SK-N-SH (cell line): ENCODE measurements at regions not wholly inside any gene's neighbourhood (a gene's known extent, or its start where the extent isn't known, plus 50 kb on each side); places are given as distances from the start of the nearest gene placed in this dataset.

Experiments used
- CTCF ChIA-PET: fragments of 300-600, 350-600 bp; formaldehyde crosslinking; extraction: SDS; loops from one replicate; lab custom pipeline; 2021; lab: Yijun Ruan, JAX
- POLR2A ChIA-PET: fragments of 350-600 bp; sonication (Branson Sonifier 250); formaldehyde crosslinking; extraction: SDS; loops from one replicate; lab custom pipeline; 2020; ENCODE audit warnings: antibody characterized with exemption, inconsistent platforms; lab: Yijun Ruan, JAX
- DNase-seq: peaks from one replicate; pipeline ENCODE4 v3.0.0; 2012
- H2AFZ ChIP-seq: fragments of 200-600 bp; sonication (generic); 2 replicates; pipeline ENCODE4 v1.8.1; 2016; ENCODE audit warnings: antibody characterized with exemption, mild to moderate bottlenecking, low read depth
- H3F3A ChIP-seq: fragments of 200-600 bp; sonication (generic); replicated peaks from 2 replicates; pipeline ENCODE3; 2016; ENCODE audit warnings: antibody characterized with exemption, mild to moderate bottlenecking; ENCODE audit not compliant: insufficient read depth
- H3K27ac ChIP-seq, 2 experiments: fragments of 200-500 bp in 1 of 2; fragments of 200-600 bp in 1 of 2; sonication (Bioruptor generic) in 1 of 2; sonication (generic), shearing (Covaris generic) in 1 of 2; 2 replicates each; pipeline versions ENCODE4 v1.5.1 to v1.6.1; 2014 to 2016; ENCODE audit warnings: low read depth in 2 of 2, inconsistent platforms in 1 of 2, low read length in 1 of 2, mild to moderate bottlenecking in 1 of 2, mixed read lengths in 1 of 2
- H3K27me3 ChIP-seq: fragments of 200-600 bp; sonication (generic), shearing (Covaris generic); 2 replicates; pipeline ENCODE4 v1.6.1; 2016; ENCODE audit warnings: mixed run types; ENCODE audit not compliant: insufficient read depth
- H3K36me3 ChIP-seq, 2 experiments: fragments of 200-500 bp in 1 of 2; fragments of 200-600 bp in 1 of 2; sonication (Bioruptor generic) in 1 of 2; sonication (generic) in 1 of 2; replicated peaks in 1 of 2; 2 replicates each; pipeline versions ENCODE3 to v1.5.1; 2014 to 2016; ENCODE audit warnings: low read length in 1 of 2, mild to moderate bottlenecking in 1 of 2; ENCODE audit not compliant: insufficient read depth in 2 of 2, control insufficient read depth in 1 of 2
- H3K4me1 ChIP-seq, 2 experiments: fragments of 200-500 bp in 1 of 2; fragments of 200-600 bp in 1 of 2; sonication (Bioruptor generic) in 1 of 2; sonication (generic), shearing (Covaris generic) in 1 of 2; 2 replicates each; pipeline versions ENCODE4 v1.5.1 to v1.6.1; 2014 to 2016; ENCODE audit warnings: low read depth in 1 of 2, low read length in 1 of 2, mixed run types in 1 of 2; ENCODE audit not compliant: insufficient read depth in 2 of 2, control insufficient read depth in 1 of 2
- H3K4me2 ChIP-seq: fragments of 200-600 bp; sonication (generic), shearing (Covaris generic); 2 replicates; pipeline ENCODE4 v1.6.1; 2017; ENCODE audit warnings: mixed run types
- H3K4me3 ChIP-seq, 2 experiments: fragments of 200-500 bp in 1 of 2; fragments of 200-600 bp in 1 of 2; sonication (Bioruptor generic) in 1 of 2; sonication (generic), shearing (Covaris generic) in 1 of 2; 2 replicates each; pipeline versions ENCODE4 v1.5.1 to v1.8.1; 2014 to 2016; ENCODE audit warnings: low read depth in 2 of 2, inconsistent platforms in 1 of 2, low read length in 1 of 2, mild to moderate bottlenecking in 1 of 2, mixed read lengths in 1 of 2, moderate library complexity in 1 of 2
- H3K79me2 ChIP-seq: fragments of 200-600 bp; sonication (generic); 2 replicates; pipeline ENCODE4 v1.8.1; 2017; ENCODE audit warnings: mild to moderate bottlenecking; ENCODE audit not compliant: insufficient read depth
- H3K9ac ChIP-seq: fragments of 200-600 bp; sonication (generic); 2 replicates; pipeline ENCODE4 v1.6.1; 2017; ENCODE audit warnings: mixed run types
- H3K9me2 ChIP-seq: fragments of 200-600 bp; sonication (generic); 2 replicates; pipeline ENCODE4 v1.6.1; 2017; ENCODE audit warnings: mixed run types
- H3K9me3 ChIP-seq: fragments of 200-600 bp; sonication (generic); 2 replicates; pipeline ENCODE4 v1.6.1; 2017; ENCODE audit warnings: mixed run types, mild to moderate bottlenecking, moderate library complexity
- H4K20me1 ChIP-seq: fragments of 200-600 bp; sonication (generic); 2 replicates; pipeline ENCODE4 v1.6.1; 2017; ENCODE audit warnings: mild to moderate bottlenecking, mixed run types; ENCODE audit not compliant: insufficient read depth
- CTCF ChIP-seq: fragments of 200-600 bp; sonication (generic); IDR thresholded peaks from 2 replicates; pipeline ENCODE4 v1.6.1; 2017; ENCODE audit warnings: antibody characterized with exemption, mild to moderate bottlenecking, moderate library complexity
- ELF1 ChIP-seq: IDR thresholded peaks from 2 replicates; pipeline ENCODE4 v1.4.0; 2012
- FOSL2 ChIP-seq: IDR thresholded peaks from 2 replicates; pipeline ENCODE4 v1.4.0; 2012; ENCODE audit warnings: low read depth, mild to moderate bottlenecking, moderate library complexity, borderline replicate concordance
- GABPA ChIP-seq: IDR thresholded peaks from 2 replicates; pipeline ENCODE4 v1.4.0; 2012; ENCODE audit warnings: low read depth, mild to moderate bottlenecking
- JUND ChIP-seq: IDR thresholded peaks from 2 replicates; pipeline ENCODE4 v1.4.0; 2012
- MAX ChIP-seq: IDR thresholded peaks from 2 replicates; pipeline ENCODE4 v1.4.0; 2012; ENCODE audit warnings: low read depth
- NRF1 ChIP-seq: IDR thresholded peaks from 2 replicates; pipeline ENCODE4 v1.6.1; 2012; ENCODE audit warnings: low read depth, mild to moderate bottlenecking, low read length
- PBX3 ChIP-seq: IDR thresholded peaks from 2 replicates; pipeline ENCODE4; 2012
- REST ChIP-seq: IDR thresholded peaks from 2 replicates; pipeline ENCODE4 v1.6.1; 2012; ENCODE audit warnings: mild to moderate bottlenecking, low read depth, low read length, moderate library complexity
- TAF1 ChIP-seq: IDR thresholded peaks from 2 replicates; pipeline ENCODE4 v1.6.1; 2012; ENCODE audit warnings: low read depth, mild to moderate bottlenecking, low read length, moderate library complexity, borderline replicate concordance
- TCF12 ChIP-seq: IDR thresholded peaks from 2 replicates; pipeline ENCODE4 v1.4.0; 2012
- WGBS: methylation state at CpG from one replicate; pipeline ENCODE4 v1.1.6; 2017; ENCODE audit warnings: low lambda C conversion rate; 5-methylcytosine and 5-hydroxymethylcytosine counted together
- small RNA-seq, 7 experiments: library from RNA; depleted of rRNA; stranded (forward); fragments of <200 nt; gene quantifications; one replicate each; pipeline ENCODE3, GENCODE V24; 2012

GRCh38 chr1:101077849-101078248 lies 52.3 kb upstream of the DPH5 start (continued):
- TF ChIP-seq REST: no peak

- TF ChIP-seq JUND (no peak), GABPA (no peak), CTCF (no peak), ELF1 (no peak), NRF1 (no peak), TCF12 (no peak), FOSL2 (no peak), MAX (no peak), PBX3 (no peak), TAF1 (no peak)
- TF ChIP-seq, all 33 proteins: peak for 0
- H3K4me2 ChIP-seq: no peak overlapping the region
- H3K4me1 ChIP-seq: no peaks in the 10 kb centered on the region
- no peak for DNase-seq
- H4K20me1 ChIP-seq: no peaks in the 10 kb centered on the region
- no peak overlapping the region for H2AFZ ChIP-seq
- no peak overlapping the region for H3K27ac ChIP-seq
- WGBS: 96% methylated on average over 2 of the region's 2 CpGs
- H3F3A ChIP-seq: no peaks in the 10 kb centered on the region
- no peaks in the 10 kb centered on the region for H3K9me2 ChIP-seq
- H3K79me2 ChIP-seq: no peaks in the 10 kb centered on the region
- H3K36me3 ChIP-seq: peaks cover 3 to 5% of the 10 kb centered on the region in 2 experiments
- no peak overlapping the region for H3K9ac ChIP-seq
- POLR2A ChIA-PET: no interaction called here
- no peaks in the 10 kb centered on the region for H3K9me3 ChIP-seq
- no peaks in the 10 kb centered on the region for H3K27me3 ChIP-seq
- CTCF ChIA-PET: interaction anchor here (0.7 kb wide), 1 partner anchor 240 kb away, joined by 3 read pairs; no protein-coding TSS in a partner anchor
- no peak overlapping the region for H3K4me3 ChIP-seq
These were observed 50.3 kb upstream of the DPH5 start for GRCh38 chr1:101075926-101076325.

Small RNA genes in the stretch of these regions (small RNA-seq; reads per million reads assigned to genes)
- 0 to 0.96 (median 0) reads per million in 7 experiments for gene RF00424
